Large intestine (tissue), 3 donors: ENCODE measurements at regions not wholly inside any gene's neighbourhood (a gene's known extent, or its start where the extent isn't known, plus 50 kb on each side); places are given as distances from the start of the nearest gene placed in this dataset.
"Not testable (repeated sequence)": the region's sequence is repeated elsewhere in the genome, so short reads cannot be mapped to it uniquely, and the experiment has no call there.

Experiments used
- DNase-seq, 2 donors: peaks; one replicate each; pipeline versions ENCODE4 v3.0.0 to v3.0.0-alpha.2; 2013
- H3K27ac ChIP-seq: one replicate; pipeline ENCODE4 v1.5.1; 2013; ENCODE audit warnings: low read length
- H3K27me3 ChIP-seq: 2 replicates; pipeline ENCODE4 v1.6.1; 2013; ENCODE audit warnings: low read length; ENCODE audit not compliant: control insufficient read depth, insufficient read depth
- H3K36me3 ChIP-seq: 2 replicates; pipeline ENCODE4 v1.6.1; 2013; ENCODE audit warnings: low read length; ENCODE audit not compliant: control insufficient read depth, insufficient read depth
- H3K4me1 ChIP-seq: one replicate; pipeline ENCODE4 v1.6.1; 2013; ENCODE audit warnings: low read length; ENCODE audit not compliant: control insufficient read depth, insufficient read depth
- H3K4me3 ChIP-seq: one replicate; pipeline ENCODE4 v1.5.1; 2013; ENCODE audit warnings: low read length
- H3K9me3 ChIP-seq: one replicate; pipeline ENCODE4 v1.6.1; 2013; ENCODE audit warnings: mild to moderate bottlenecking, low read depth, low read length, moderate library complexity; ENCODE audit not compliant: control insufficient read depth
- WGBS: methylation state at CpG from one replicate; pipeline ENCODE4 v1.1.5; 2013; ENCODE audit warnings: low lambda C conversion rate; ENCODE audit not compliant: insufficient coverage; 5-methylcytosine and 5-hydroxymethylcytosine counted together

- H3K9me3 ChIP-seq, DNase-seq, H3K36me3 ChIP-seq, H3K27ac ChIP-seq, H3K27me3 ChIP-seq, H3K4me1 ChIP-seq, H3K4me3 ChIP-seq: not testable (repeated sequence)
- WGBS = 100% methylated on average over 1 of the region's 5 CpGs
Measured at GRCh38 chr15:30760633-30761032, 134.7 kb downstream of the ARHGAP11B start.

- H3K27me3 ChIP-seq, H3K4me3 ChIP-seq, DNase-seq, H3K27ac ChIP-seq, H3K9me3 ChIP-seq, H3K4me1 ChIP-seq, H3K36me3 ChIP-seq: not testable (repeated sequence)
- no CpG with 5 or more reads among the region's 4 CpGs for WGBS
Measured at GRCh38 chr15:30761365-30761764, 135.4 kb downstream of the ARHGAP11B start.

DNA sequence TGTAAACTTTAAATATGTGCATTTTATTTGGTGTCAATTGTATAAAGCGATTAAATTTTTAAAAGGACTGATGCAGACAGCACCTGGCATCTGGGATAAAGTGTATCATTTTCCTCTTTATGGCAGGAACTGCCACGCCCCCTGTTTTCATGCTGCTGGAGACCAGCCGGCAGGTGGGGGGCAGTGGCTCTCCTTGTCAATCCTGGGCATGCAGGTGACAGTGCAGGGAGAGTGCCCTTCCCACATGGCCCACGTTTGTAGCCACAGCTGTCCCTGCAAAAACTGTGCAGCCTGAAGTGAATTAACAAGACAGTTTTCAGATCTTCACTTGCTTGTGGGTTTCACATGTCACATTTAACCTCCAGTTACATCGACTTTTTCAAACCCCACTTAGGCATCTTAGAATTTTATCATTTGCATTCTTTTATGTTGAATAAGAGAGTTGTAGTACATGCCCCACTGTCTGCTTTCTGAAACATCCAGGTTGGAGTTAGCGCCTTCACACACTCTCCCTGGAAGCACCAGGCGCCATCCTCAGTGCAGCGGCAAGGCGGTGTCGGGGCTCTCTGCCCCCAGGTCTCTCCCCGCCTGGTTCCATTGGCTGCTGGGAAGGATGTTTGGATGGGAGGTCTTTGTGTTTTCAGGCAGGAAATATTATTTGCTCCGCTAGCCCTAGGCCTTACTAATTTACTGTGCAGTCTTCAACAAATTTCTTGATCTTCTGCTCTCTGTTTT is 134.2 kb upstream of the FAN1 start:
- not testable (repeated sequence) for H3K9me3 ChIP-seq, H3K27ac ChIP-seq, H3K4me1 ChIP-seq, H3K4me3 ChIP-seq, H3K36me3 ChIP-seq, DNase-seq, H3K27me3 ChIP-seq
- WGBS = no CpG with 5 or more reads among the region's 12 CpGs

- H3K4me1 ChIP-seq = no peaks in the 10 kb centered on the region
- 100% methylated on average over 6 of the region's 17 CpGs for WGBS
- no peak for DNase-seq
- H3K27me3 ChIP-seq = no peaks in the 10 kb centered on the region
- no peaks in the 10 kb centered on the region for H3K36me3 ChIP-seq
- H3K4me3 ChIP-seq = no peak overlapping the region
- H3K9me3 ChIP-seq = no peaks in the 10 kb centered on the region
- H3K27ac ChIP-seq = no peak overlapping the region
Measured at GRCh38 chr15:30770759-30771158, 133.0 kb upstream of the FAN1 start.

GRCh38 chr15:30783019-30783418 is 120.7 kb upstream of the FAN1 start:
- H3K27ac ChIP-seq = no peak overlapping the region
- H3K9me3 ChIP-seq = no peaks in the 10 kb centered on the region
- H3K4me3 ChIP-seq = no peak overlapping the region
- no peaks in the 10 kb centered on the region for H3K27me3 ChIP-seq
- DNase-seq = no peak
- H3K36me3 ChIP-seq = no peaks in the 10 kb centered on the region
- H3K4me1 ChIP-seq = no peaks in the 10 kb centered on the region
- no CpG with 5 or more reads among the region's 17 CpGs for WGBS

GRCh38 chr15:30788595-30788994 is 115.1 kb upstream of the FAN1 start:
- no peak overlapping the region for H3K4me3 ChIP-seq
- no peak overlapping the region for H3K27ac ChIP-seq
- H3K4me1 ChIP-seq = no peaks in the 10 kb centered on the region
- DNase-seq = no peak
- no peaks in the 10 kb centered on the region for H3K36me3 ChIP-seq
- H3K27me3 ChIP-seq = no peaks in the 10 kb centered on the region
- no peaks in the 10 kb centered on the region for H3K9me3 ChIP-seq

- no peak overlapping the region for H3K27ac ChIP-seq
- no peak overlapping the region for H3K4me3 ChIP-seq
- H3K36me3 ChIP-seq = no peaks in the 10 kb centered on the region
- no peak for DNase-seq
- no peaks in the 10 kb centered on the region for H3K4me1 ChIP-seq
- no peaks in the 10 kb centered on the region for H3K9me3 ChIP-seq
- 100% methylated on average over 2 of the region's 18 CpGs for WGBS
- no peaks in the 10 kb centered on the region for H3K27me3 ChIP-seq
Measured at GRCh38 chr15:30791239-30792175, 112.2 kb upstream of the FAN1 start.

DNA sequence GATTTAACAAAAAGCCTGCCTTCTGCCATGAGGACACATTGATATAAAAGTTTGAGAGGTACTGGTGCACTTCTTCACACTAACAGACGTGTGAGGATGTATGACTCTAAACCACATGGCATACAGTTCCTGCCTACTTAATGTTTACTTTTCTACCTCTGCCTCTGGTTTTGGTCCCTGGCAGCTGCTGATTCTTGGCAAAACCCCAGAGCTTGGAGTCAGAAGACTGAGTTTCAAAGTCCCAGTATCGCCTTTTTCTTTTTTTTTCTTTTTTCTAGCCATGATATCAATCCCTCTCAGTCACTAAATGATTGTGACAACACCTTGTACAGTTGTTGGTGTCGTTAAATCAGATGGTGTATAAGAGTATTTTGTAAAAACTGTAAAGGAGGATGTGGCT is 110.9 kb upstream of the FAN1 start:
- H3K4me1 ChIP-seq, H3K4me3 ChIP-seq, H3K9me3 ChIP-seq, H3K27ac ChIP-seq, H3K27me3 ChIP-seq, H3K36me3 ChIP-seq: not testable (repeated sequence)
- 50% methylated on average over 1 of the region's 3 CpGs for WGBS
- peak in 1 of 2 donors; percentile 36 for DNase-seq

- no CpG with 5 or more reads among the region's 6 CpGs for WGBS
- no peak for DNase-seq
- Histone ChIP-seq H3K4me1 (no peaks in the 10 kb centered on the region), H3K27me3 (no peaks in the 10 kb centered on the region), H3K36me3 (no peaks in the 10 kb centered on the region), H3K4me3 (no peak overlapping the region), H3K27ac (no peak overlapping the region), H3K9me3 (no peaks in the 10 kb centered on the region)
Measured at GRCh38 chr15:30794388-30794787, 109.3 kb upstream of the FAN1 start.

- DNase-seq, H3K4me1 ChIP-seq, H3K36me3 ChIP-seq, H3K27me3 ChIP-seq, H3K9me3 ChIP-seq, H3K27ac ChIP-seq, H3K4me3 ChIP-seq: not testable (repeated sequence)
- no CpG with 5 or more reads among the region's 5 CpGs for WGBS
Measured at GRCh38 chr15:30799565-30799964, 104.2 kb upstream of the FAN1 start.
